A673 (cell line): ENCODE measurements at regions not wholly inside any gene's neighbourhood (a gene's known extent, or its start where the extent isn't known, plus 50 kb on each side); places are given as distances from the start of the nearest gene placed in this dataset.

ENCODE experiments used
- EZH2 ChIP-seq: fragments of 200-600 bp; sonication (generic); IDR thresholded peaks from 2 replicates; pipeline ENCODE4 v1.6.1; 2017; ENCODE audit warnings: borderline replicate concordance, low read depth, mild to moderate bottlenecking, mixed read lengths, antibody characterized with exemption, low read length; ENCODE audit not compliant: poor library complexity, severe bottlenecking
- TF ChIP-seq, protein P1 (sequence below): fragments of 300-800, 200-600 bp; sonication (generic); conservative IDR thresholded peaks from 2 replicates; pipeline ENCODE4 v1.5.1; 2017; ENCODE audit warnings: low read depth, mild to moderate bottlenecking, antibody characterized with exemption, low read length, moderate library complexity, mixed read lengths

DNA sequence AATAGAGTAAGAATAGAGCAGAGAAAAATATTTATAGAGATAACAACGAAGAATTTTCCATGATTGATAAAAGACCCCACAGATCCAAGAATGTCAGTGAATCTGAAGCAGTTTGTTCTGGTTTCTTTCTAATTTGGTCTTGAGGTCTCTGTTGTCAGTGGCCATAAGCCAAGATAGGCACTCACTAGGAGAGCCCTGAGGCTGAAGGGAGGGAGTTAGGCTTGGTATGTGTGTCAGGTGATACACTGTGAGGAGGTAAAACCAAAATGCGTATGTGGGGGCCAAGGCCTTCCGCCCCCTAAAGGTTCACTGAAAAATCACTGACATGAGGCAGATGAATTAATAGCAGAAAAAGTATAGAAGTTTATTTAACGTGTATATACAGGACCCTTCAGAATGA lies 382.3 kb upstream of the HTR2C start:
- no peak for TF ChIP-seq EZH2
- TF ChIP-seq, protein P1, sequence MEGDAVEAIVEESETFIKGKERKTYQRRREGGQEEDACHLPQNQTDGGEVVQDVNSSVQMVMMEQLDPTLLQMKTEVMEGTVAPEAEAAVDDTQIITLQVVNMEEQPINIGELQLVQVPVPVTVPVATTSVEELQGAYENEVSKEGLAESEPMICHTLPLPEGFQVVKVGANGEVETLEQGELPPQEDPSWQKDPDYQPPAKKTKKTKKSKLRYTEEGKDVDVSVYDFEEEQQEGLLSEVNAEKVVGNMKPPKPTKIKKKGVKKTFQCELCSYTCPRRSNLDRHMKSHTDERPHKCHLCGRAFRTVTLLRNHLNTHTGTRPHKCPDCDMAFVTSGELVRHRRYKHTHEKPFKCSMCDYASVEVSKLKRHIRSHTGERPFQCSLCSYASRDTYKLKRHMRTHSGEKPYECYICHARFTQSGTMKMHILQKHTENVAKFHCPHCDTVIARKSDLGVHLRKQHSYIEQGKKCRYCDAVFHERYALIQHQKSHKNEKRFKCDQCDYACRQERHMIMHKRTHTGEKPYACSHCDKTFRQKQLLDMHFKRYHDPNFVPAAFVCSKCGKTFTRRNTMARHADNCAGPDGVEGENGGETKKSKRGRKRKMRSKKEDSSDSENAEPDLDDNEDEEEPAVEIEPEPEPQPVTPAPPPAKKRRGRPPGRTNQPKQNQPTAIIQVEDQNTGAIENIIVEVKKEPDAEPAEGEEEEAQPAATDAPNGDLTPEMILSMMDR: no peak
